ENCODE measurements at regions not wholly inside any gene's neighbourhood (a gene's known extent, or its start where the extent isn't known, plus 50 kb on each side); places are given as distances from the start of the nearest gene placed in this dataset.

DNA sequence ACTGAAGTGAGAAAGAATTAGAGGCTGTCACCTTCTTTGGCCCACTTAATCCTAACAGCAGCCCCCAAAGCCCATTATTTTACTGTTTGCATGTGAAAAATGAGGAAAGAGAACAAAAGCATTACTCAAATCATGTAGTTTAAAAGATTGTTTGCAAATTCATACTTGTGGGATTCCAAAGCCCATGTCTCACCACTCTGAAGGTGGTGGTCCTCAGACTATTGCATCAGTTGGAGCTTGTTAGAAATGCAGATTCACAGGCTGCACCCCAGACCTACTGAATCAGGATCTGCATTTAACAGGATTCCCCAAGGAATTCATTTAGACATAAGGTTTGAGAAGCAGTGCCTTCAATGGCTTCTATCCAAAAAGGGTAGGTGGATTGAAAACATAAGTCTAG, 93.7 kb upstream of the PDE1C start:
- no peak for TF ChIP-seq EZH2phosphoT487 (IDR thresholded peaks at IDR 0.05; ENCODE audit: borderline replicate concordance, low read depth, low read length)
- TF ChIP-seq, protein P1, sequence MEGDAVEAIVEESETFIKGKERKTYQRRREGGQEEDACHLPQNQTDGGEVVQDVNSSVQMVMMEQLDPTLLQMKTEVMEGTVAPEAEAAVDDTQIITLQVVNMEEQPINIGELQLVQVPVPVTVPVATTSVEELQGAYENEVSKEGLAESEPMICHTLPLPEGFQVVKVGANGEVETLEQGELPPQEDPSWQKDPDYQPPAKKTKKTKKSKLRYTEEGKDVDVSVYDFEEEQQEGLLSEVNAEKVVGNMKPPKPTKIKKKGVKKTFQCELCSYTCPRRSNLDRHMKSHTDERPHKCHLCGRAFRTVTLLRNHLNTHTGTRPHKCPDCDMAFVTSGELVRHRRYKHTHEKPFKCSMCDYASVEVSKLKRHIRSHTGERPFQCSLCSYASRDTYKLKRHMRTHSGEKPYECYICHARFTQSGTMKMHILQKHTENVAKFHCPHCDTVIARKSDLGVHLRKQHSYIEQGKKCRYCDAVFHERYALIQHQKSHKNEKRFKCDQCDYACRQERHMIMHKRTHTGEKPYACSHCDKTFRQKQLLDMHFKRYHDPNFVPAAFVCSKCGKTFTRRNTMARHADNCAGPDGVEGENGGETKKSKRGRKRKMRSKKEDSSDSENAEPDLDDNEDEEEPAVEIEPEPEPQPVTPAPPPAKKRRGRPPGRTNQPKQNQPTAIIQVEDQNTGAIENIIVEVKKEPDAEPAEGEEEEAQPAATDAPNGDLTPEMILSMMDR (conservative IDR thresholded peaks at IDR 0.05; ENCODE audit: low read length) = no peak
